Osteoblast (primary cell): ENCODE measurements at regions not wholly inside any gene's neighbourhood (a gene's known extent, or its start where the extent isn't known, plus 50 kb on each side); places are given as distances from the start of the nearest gene placed in this dataset.

Source experiments
- DNase-seq: peaks from one replicate; pipeline ENCODE4 v3.0.0; 2011; ENCODE audit warnings: low spot score, mixed read lengths; ENCODE audit not compliant: insufficient read length; ENCODE audit errors: missing footprints
- H2AFZ ChIP-seq: 2 replicates; pipeline ENCODE4 v1.6.0; 2011; ENCODE audit warnings: mild to moderate bottlenecking, low read length
- H3K27ac ChIP-seq: 2 replicates; pipeline ENCODE4 v1.5.1; 2011; ENCODE audit warnings: mild to moderate bottlenecking, low read depth, low read length, moderate library complexity
- H3K27me3 ChIP-seq: 2 replicates; pipeline ENCODE4 v1.6.0; 2012; ENCODE audit warnings: mild to moderate bottlenecking, control low read depth, inconsistent platforms, low read length, moderate library complexity; ENCODE audit not compliant: insufficient read depth
- H3K36me3 ChIP-seq: 2 replicates; pipeline ENCODE4 v1.5.1; 2011; ENCODE audit warnings: mild to moderate bottlenecking, low read length, control low read depth, moderate library complexity; ENCODE audit not compliant: insufficient read depth
- H3K4me1 ChIP-seq: 2 replicates; pipeline ENCODE4 v1.5.1; 2011; ENCODE audit warnings: mild to moderate bottlenecking, low read length, control low read depth, moderate library complexity; ENCODE audit not compliant: insufficient read depth
- H3K4me2 ChIP-seq: 2 replicates; pipeline ENCODE4 v1.6.0; 2011; ENCODE audit warnings: mild to moderate bottlenecking, low read length; ENCODE audit not compliant: insufficient read depth
- H3K4me3 ChIP-seq: fragments of 200-600 bp; sonication (generic); 3 replicates; pipeline ENCODE4 v1.5.1; 2012; ENCODE audit warnings: mild to moderate bottlenecking, low read length, inconsistent platforms; ENCODE audit not compliant: insufficient read depth
- H3K79me2 ChIP-seq: 2 replicates; pipeline ENCODE4 v1.6.0; 2012; ENCODE audit warnings: mild to moderate bottlenecking, low read length, control low read depth, inconsistent platforms; ENCODE audit not compliant: insufficient read depth
- H3K9me3 ChIP-seq: 2 replicates; pipeline ENCODE4 v1.5.1; 2011; ENCODE audit warnings: low read depth, low read length, control low read depth
- H4K20me1 ChIP-seq: 2 replicates; pipeline ENCODE4 v1.6.0; 2012; ENCODE audit warnings: mild to moderate bottlenecking, low read length, control low read depth; ENCODE audit not compliant: insufficient read depth
- CTCF ChIP-seq: IDR thresholded peaks from 2 replicates; pipeline ENCODE4 v1.5.1; 2011; ENCODE audit warnings: mild to moderate bottlenecking, low read depth, low read length, moderate library complexity; ENCODE audit errors: extremely low read depth

GRCh38 chr2:101625387-101625786, 72.1 kb upstream of the MAP4K4 start:
- TF ChIP-seq CTCF = no peak
- H3K27me3 ChIP-seq = no peaks in the 10 kb centered on the region
- no peaks in the 10 kb centered on the region for H3K79me2 ChIP-seq
- no peak overlapping the region for H3K27ac ChIP-seq
- DNase-seq = peak; percentile 90
- no peak overlapping the region for H3K4me3 ChIP-seq
- peak overlapping the region; percentile 14 for H2AFZ ChIP-seq
- no peaks in the 10 kb centered on the region for H3K4me1 ChIP-seq
- no peaks in the 10 kb centered on the region for H4K20me1 ChIP-seq
- no peak overlapping the region for H3K4me2 ChIP-seq
- H3K9me3 ChIP-seq = no peaks in the 10 kb centered on the region
- no peaks in the 10 kb centered on the region for H3K36me3 ChIP-seq

- no peak for TF ChIP-seq CTCF
- Histone ChIP-seq H3K27ac (no peak overlapping the region), H3K4me3 (no peak overlapping the region), H3K4me1 (no peaks in the 10 kb centered on the region), H4K20me1 (no peaks in the 10 kb centered on the region), H3K27me3 (no peaks in the 10 kb centered on the region), H3K79me2 (no peaks in the 10 kb centered on the region), H3K9me3 (no peaks in the 10 kb centered on the region), H3K4me2 (no peak overlapping the region), H2AFZ (no peak overlapping the region), H3K36me3 (no peaks in the 10 kb centered on the region)
- no peak for DNase-seq
These were observed 72.7 kb upstream of the MAP4K4 start for GRCh38 chr2:101624706-101625332.

- TF ChIP-seq CTCF = no peak
- peaks cover 5% of the 10 kb centered on the region for H3K4me1 ChIP-seq
- H3K36me3 ChIP-seq = no peaks in the 10 kb centered on the region
- DNase-seq = no peak
- no peaks in the 10 kb centered on the region for H3K9me3 ChIP-seq
- H3K79me2 ChIP-seq = no peaks in the 10 kb centered on the region
- H3K27me3 ChIP-seq = no peaks in the 10 kb centered on the region
- no peak overlapping the region for H3K4me3 ChIP-seq
- no peak overlapping the region for H2AFZ ChIP-seq
- H3K4me2 ChIP-seq = no peak overlapping the region
- H3K27ac ChIP-seq = no peak overlapping the region
- no peaks in the 10 kb centered on the region for H4K20me1 ChIP-seq
These were observed 74.4 kb upstream of the MAP4K4 start for GRCh38 chr2:101623031-101623521.

GRCh38 chr2:101622210-101623030, 75.1 kb upstream of the MAP4K4 start:
- no peak for TF ChIP-seq CTCF

More at GRCh38 chr2:101622210-101623030, 75.1 kb upstream of the MAP4K4 start:
- Histone ChIP-seq H3K36me3 (no peaks in the 10 kb centered on the region), H3K27me3 (no peaks in the 10 kb centered on the region), H2AFZ (no peak overlapping the region), H3K9me3 (no peaks in the 10 kb centered on the region), H3K4me3 (no peak overlapping the region), H3K27ac (no peak overlapping the region), H3K79me2 (no peaks in the 10 kb centered on the region), H3K4me1 (peaks cover 7% of the 10 kb centered on the region), H3K4me2 (no peak overlapping the region), H4K20me1 (no peaks in the 10 kb centered on the region)
- DNase-seq = no peak
